K562 (cell line): ENCODE measurements at regions not wholly inside any gene's neighbourhood (a gene's known extent, or its start where the extent isn't known, plus 50 kb on each side); places are given as distances from the start of the nearest gene placed in this dataset.
"Not testable (repeated sequence)": the region's sequence is repeated elsewhere in the genome, so short reads cannot be mapped to it uniquely, and the experiment has no call there.

ENCODE experiments used
- ARID1B ChIP-seq: fragments of 450-650 bp; IDR thresholded peaks from 2 replicates; pipeline ENCODE4 v1.6.1; 2016; ENCODE audit warnings: antibody characterized with exemption, mild to moderate bottlenecking, inconsistent platforms
- JUN ChIP-seq, 2 experiments: sonication (generic) in 1 of 2; formaldehyde crosslinking in 1 of 2; IDR thresholded peaks; 2 replicates each; pipeline versions ENCODE4 v1.6.1 to v1.8.0; 2012 to 2022; ENCODE audit warnings: borderline replicate concordance in 2 of 2, mild to moderate bottlenecking in 2 of 2, improper control_type of control experiment in 1 of 2, low read depth in 1 of 2, low read length in 1 of 2, missing genetic modification reagents in 1 of 2
- RHOXF2B ChIP-seq: fragments of 250-450 bp; sonication (Bioruptor Pico); conservative IDR thresholded peaks from 2 replicates; pipeline ENCODE4 v1.5.1; 2021
- ZNF57 ChIP-seq: fragments of 450-650 bp; formaldehyde crosslinking; IDR thresholded peaks from 2 replicates; pipeline ENCODE4 v1.4.0; 2020; ENCODE audit warnings: mild to moderate bottlenecking, moderate library complexity
- TF ChIP-seq, protein P1 (sequence below), 3 experiments: IDR thresholded peaks in 2 of 3; conservative IDR thresholded peaks in 1 of 3; 2 replicates each; pipeline ENCODE4 v1.5.1; 2011 to 2012; ENCODE audit warnings: low read length in 3 of 3, mild to moderate bottlenecking in 3 of 3, control low read depth in 2 of 3, improper control_type of control experiment in 1 of 3, inconsistent platforms in 1 of 3, low read depth in 1 of 3, mixed read lengths in 1 of 3, moderate library complexity in 1 of 3; ENCODE audit not compliant: insufficient read depth in 2 of 3

DNA sequence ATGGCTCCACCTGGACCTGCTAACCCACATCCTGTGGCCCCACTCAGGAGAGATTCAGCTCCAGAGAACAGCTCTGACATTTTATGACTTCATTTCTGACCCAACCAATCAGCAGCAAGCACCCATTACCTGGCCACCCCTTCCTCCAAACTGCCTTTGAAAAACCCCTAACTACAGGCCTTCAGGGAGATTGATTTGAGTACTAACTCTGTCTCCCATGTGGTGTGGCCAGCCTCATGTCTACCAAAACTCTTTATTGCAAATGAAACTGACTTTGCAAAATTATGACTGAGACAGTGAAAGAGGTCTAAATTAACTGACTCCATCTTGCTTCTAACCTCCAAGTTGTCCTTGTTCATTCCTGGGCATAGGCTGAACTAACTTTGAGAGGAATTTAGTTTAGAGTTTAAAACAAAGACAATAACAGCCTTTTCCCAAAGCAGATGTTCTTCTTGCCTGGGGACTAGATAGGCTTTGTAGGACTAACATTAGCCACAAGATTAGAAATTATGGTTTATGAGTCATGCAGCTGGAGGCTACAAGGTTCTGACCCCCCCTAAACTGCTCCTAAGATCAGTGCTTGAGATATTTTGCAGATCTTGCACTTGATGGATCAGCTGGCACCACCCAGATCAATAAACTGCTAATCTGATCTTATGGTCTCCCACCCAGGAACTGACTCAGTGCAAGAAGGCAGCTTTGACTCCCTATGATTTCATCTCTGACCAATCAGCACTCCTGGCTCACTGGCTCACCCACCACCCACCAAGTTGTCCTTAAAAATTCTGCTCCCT lies 508.2 kb downstream of the RPIA start:
- not testable (repeated sequence) for TF ChIP-seq JUN (IDR thresholded peaks at IDR 0.05; ENCODE audit: borderline replicate concordance, low read depth, low read length); JUN (CRISPR knock-in tag; IDR thresholded peaks at IDR 0.05; ENCODE audit: borderline replicate concordance); ZNF57; ARID1B; RHOXF2B (CRISPR knock-in tag)
- TF ChIP-seq, protein P1, sequence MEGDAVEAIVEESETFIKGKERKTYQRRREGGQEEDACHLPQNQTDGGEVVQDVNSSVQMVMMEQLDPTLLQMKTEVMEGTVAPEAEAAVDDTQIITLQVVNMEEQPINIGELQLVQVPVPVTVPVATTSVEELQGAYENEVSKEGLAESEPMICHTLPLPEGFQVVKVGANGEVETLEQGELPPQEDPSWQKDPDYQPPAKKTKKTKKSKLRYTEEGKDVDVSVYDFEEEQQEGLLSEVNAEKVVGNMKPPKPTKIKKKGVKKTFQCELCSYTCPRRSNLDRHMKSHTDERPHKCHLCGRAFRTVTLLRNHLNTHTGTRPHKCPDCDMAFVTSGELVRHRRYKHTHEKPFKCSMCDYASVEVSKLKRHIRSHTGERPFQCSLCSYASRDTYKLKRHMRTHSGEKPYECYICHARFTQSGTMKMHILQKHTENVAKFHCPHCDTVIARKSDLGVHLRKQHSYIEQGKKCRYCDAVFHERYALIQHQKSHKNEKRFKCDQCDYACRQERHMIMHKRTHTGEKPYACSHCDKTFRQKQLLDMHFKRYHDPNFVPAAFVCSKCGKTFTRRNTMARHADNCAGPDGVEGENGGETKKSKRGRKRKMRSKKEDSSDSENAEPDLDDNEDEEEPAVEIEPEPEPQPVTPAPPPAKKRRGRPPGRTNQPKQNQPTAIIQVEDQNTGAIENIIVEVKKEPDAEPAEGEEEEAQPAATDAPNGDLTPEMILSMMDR (IDR thresholded peaks at IDR 0.05 in 2 of 3, conservative IDR thresholded peaks at IDR 0.05 in 1 of 3; ENCODE audit: insufficient read depth in 2 of 3, low read depth in 1 of 3, low read length in 3 of 3): not testable (repeated sequence)
